ENCODE measurements at regions not wholly inside any gene's neighbourhood (a gene's known extent, or its start where the extent isn't known, plus 50 kb on each side); places are given as distances from the start of the nearest gene placed in this dataset.
A peak's percentile ranks its signal among the peaks of the same experiment; 100 is the strongest.

DNA sequence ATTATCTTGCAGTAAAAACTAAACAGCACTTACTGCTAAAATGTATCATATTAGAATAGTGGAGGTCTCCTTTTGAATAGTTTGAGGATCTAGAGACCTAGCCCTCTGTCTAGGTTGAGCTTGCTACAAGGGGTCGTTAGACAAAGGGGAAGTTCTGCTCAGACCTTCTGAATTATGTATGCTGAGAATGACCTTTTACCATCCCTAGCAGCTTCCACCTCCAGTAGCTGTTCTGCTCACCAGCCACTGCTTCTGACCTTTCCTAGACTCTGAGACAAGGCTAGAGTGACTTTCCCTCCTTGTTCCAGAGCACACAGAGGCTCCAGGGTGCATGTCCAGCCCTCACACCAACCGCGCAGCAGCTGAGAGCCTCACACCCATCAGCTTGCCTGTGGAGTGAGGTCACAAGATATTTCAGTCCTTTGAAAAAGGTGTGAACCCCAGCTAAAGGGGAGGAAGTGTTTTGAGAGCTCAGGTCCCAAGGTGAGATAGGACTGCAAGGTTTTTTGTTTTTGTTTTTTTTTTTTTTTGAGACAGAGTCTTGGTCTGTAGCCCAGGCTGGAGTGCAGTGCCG is 289.3 kb upstream of the TNP1 start:
- DNase-seq: no peak

DNA sequence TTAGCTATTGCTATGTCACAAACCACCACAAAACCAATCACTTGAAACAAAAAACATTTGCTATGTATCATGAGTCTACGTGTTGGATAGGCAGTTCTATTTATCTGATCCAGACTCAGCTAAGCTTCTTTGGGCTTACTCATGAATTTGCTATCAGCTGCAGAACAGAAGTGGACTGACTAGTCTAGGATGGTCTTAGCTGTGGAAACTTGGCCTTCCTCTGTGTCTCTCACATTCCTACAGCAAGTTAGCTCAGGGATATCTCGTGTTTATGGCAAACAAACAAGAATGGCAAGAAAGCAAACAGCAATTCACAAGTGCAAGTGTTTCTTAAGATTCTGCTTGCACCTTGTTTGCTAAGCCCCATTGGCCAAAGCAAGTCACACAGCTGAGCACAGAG is 288.0 kb upstream of the TNP1 start:
- no peak for DNase-seq

DNA sequence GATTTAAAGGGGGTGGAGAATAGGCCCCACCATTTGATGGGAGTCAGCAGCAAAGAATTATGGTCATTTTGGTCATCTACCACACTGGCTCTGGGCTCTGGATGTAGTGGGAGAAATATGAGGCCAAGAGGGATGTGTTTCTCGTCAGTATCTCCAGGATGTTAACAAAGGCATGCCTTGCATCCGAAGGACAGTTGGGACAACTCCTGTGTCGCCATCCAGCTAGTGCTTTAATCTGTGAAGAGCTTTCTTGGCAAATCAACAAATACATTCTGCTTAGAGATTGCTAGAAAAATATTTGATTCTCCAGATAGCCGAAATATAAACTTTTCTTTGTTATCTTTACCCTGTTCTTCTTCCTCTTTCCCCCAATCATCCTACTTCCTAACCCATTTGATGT is 287.1 kb upstream of the TNP1 start:
- DNase-seq: no peak

DNA sequence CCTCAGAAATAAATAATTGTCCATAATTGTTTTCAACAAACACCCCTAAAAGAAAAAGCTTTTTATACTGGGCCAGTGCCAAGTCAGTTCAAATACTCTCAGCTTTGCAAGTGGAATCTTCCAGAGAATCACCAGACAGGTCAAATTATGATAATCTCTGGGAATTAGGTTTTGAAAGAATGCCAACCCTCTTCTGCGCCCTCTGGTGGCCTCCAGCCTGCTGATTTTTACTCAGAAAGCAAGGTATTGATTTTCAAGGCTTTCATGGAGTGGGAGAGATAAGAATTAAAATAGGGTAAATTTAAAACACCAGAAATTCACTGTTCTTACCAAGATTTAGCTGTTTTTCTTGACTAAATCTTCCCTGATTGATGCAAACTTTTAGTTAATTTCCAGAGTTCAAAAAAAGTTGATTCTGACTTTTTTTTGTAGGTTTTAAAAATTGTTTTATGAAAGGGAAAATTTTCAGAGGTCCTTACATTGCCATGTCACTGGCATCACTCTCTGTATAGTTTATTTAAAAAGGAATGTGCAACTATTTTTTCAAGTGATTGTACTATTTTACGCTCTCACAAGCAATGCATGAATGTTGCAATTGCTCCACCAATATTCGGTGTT is 282.9 kb upstream of the TNP1 start:
- DNase-seq: no peak

DNA sequence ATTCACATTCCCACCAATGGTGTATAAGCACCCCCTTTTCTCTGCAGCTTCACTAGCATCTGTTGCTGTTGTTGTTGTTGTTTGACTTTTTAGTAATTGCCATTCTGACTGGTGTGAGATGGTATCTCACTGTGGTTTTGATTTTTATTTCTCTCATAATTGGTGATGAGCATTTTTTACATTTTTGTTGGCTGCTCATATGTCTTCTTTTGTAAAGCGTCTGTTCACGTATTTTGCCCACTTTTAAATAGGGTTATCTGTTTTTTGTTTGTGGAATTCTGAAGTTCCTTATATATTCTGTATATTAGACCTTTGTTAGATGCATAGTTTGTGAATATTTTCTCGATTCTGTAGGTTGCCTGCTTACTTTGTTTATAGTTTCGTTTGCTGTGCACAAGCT is 278.4 kb upstream of the TNP1 start:
- no peak for DNase-seq

DNA sequence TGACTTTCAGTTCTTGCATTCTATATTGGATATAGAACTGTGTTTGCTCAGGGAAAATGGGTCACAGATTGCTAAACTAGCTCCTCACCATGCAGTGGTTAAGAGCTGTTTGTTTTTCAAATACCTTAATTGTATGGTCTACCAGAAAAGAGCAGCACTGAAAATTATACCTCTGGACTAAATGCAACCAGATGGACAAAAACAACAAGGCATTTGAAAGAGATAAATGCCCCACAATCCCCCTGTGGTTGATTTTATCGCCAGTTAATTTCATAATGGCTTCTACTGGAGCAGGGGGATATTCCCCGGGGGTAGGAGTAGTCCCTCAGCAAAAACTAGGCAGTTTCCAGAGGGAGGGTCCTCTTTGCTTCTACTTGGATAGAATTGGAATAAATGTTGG is 267.9 kb upstream of the TNP1 start:
- DNase-seq: peak; percentile 54

DNA sequence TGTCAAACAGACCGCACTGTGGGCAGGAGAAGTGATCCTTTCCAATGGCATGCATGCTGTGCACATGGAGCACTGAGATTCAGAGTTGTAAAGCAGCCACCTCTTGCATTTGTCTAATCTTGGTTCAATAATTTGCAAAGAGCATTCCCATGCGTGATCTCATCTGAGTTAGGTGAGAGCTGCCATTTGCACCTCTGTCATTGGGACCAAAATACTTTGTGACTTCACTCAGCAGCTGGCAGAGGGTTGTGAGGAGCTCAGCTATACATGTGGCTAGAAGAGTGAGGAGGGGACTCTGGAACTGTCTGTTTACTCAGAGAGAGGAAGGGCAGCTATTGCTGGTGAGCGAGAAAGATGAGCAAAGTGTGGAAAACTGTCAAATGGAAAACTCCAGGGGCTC is 265.1 kb upstream of the TNP1 start:
- no peak for DNase-seq

DNA sequence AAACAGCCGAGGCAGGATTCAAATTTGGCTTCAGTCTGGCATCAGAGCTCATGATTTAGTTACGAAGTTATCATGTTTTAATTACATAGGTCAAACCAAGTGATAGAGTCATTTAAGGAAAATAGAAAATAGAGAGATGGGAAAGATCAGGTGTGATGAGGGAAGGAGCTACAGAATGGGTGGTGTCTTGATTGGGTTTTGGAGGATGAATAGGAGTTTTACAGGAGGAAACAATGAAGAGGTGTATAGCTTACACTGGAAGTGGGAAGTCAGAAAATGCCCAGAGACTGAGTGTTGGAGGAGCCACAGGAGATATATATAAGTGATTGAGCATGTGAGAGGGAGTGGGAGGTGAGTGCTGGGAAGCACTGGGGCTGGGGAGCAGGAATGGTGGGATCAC is 264.2 kb upstream of the TNP1 start:
- no peak for DNase-seq

DNA sequence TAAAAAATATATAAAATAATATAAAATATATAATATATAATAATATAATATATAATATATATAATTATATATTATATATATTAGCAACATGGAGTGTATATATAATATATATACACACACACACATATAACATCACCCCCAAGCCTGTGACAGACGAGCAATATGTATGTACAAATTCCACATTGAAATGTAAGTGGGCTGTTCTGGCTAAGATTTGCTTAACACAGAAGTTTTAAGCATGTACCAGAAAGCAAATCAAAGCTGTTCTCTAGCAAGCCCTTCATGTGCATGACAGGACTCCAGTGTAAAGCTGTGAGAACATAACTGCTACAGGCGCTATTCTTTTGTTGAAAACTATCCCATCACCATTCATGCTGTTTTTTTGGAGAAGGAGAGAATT is 261.7 kb upstream of the TNP1 start:
- DNase-seq: no peak

DNA sequence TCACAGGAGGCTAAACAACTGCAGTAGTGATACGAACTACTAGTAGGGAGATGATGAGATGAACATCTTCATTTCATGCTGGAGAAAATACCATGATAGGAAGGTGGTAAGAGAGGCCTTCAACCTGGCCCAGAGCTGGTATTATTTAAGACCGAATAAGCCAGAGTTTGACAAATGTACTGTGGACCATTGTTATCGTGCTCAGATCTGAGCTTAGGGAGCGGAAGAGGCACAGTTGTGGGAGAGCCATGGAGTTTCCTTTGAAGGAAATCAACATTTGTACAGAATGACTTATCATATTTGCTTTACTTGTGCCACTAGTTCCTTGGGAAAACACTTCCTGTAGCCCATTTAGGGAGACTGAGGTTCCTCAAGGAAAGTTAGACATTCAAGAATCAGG is 260.6 kb upstream of the TNP1 start:
- DNase-seq: no peak

DNA sequence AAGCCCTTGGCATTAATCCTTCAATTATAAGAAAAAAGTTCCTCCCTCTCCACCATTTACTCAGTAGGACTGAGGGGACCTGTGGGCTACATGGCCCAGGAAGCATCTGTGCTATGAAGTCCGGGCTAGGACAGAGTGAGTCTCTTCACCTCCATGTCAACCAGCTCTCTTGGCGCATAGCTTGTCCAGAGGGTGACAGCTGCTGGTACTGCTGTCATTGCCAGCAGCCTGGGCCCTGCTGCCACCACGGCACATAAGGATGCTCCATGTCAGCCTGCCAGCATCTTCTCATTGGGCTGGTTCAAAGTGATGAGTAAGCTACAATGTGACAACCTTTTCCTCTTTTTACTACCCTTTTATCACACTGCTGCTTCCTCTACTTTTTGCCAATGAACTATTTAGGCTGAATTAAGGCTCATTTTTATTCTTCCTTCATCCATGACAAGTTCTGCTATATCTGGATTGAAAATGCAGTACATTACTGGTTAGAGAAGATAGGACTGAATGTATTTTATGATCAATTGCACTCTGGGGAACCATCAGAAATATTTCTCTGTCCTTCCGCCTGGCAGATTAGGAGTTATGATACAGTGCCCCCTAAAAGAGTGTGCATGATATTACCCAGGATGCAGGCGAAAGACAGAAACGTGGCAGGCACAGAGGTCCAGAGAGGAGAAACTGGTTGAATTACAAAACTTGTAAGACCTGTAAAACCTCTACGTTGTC is 258.9 kb upstream of the TNP1 start:
- no peak for DNase-seq

DNA sequence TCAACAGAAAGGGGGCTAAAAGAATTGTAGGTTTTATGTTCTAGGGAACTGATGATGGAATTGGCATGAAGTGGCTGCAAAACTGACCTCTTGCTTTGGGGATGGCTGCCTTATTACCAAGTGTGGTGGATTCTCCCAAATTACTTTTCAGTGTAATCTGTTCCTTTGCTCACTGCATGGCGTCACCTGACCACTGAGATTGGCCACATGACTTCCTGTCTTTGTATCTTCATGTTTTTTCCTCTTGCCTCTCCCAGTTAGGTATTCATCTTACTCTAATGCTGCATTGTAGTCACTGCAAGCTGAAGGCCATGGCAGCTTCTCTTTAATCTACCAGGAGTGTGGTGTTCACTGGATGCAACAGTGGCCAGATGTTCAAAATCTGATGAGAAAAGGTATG is 257.7 kb upstream of the TNP1 start:
- DNase-seq: no peak

DNA sequence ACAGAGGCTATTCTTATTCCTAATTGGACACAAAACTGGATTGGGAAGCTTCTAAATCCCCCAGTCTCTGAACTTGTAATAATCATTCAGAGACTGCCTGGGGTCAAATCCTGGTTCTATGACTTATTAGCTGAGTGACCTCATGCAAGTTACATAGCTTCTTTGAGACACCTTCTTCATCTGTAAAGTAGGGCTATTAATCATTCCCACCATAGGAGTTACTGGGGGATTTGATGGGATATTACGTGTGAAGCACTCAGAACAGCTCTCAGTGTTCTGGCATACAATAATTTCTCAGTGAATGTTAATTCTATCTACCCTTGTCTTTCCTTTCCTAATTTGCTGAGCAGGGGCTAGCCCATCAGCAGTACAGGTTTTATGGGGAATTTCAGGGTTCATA is 256.7 kb upstream of the TNP1 start:
- no peak for DNase-seq

DNA sequence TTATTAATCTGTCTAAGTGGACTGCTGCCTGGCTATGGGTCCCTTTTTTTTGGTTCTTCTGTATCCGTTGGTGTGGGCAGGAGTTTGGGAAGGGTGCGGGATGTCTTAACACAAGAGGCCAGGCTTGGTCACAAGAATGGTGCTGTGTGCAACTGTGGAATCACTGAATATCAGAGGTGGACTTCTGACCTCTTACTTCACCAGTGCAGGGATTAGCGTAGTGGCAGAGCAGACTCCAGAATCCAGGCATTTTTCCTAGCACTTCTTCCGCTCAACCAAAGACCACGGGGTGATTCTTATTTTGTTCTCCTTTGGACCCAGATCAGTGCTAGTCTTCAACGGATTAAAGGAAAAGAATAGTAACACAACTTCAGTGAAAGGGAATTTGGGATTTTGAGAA is 254.3 kb upstream of the TNP1 start:
- no peak for DNase-seq

DNA sequence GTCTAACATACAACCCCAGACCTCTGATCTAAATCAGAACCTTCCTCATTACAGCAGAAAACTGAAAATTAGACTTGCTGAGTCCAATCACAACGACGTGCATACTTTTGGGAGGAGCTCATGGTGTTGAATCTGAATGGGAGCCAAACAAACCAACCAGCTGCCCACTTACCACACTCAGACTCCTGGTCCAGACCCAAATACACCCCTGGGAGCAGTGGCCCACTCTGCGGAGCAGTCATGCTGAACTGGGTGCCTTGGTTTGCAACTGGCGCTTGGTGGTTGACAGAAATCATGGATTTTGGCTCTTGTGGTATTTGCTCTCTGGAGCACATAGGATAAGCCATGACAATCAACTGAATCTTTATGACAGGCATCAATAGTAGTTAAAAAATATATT is 253.6 kb upstream of the TNP1 start:
- no peak for DNase-seq

DNA sequence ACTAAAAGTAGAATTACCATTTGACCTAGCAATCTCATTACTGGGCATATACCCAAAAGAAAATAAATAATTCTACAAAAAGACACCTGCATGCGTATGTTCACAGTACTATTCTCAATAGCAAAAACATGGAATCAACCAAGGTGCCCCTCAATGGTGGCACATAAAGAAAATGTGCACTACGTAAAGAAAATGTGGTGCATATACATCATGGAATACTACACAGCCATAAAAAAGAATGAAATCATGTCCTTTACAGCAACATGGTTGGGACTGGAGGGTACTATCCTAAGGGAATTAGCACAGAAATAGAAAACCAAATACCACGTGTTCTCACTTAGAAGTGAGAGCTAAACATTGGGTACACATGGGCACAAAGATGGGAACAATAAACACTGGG is 250.7 kb upstream of the TNP1 start:
- DNase-seq: no peak

DNA sequence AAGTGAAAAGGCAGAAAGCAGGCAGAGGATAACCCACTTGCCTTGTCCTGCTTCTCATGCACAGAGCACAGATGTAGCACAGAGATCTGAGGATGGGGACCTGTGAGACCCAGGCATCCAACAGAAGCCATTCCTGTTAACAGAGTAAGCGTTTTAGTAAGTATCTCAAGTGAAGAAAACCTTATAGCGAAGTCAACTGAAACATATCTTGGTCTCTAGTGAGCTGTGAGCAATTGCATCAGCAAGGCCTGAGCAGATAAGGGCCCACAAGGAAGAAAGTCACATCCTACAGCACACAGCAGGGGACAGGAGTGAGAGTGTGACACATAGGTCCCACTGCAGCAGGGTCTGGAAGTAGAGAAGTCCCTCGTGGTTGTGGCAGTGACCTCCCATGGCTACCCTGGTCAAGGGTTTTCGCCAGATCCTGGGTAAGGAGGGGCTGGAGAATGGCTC is 248.7 kb upstream of the TNP1 start:
- DNase-seq: no peak

DNA sequence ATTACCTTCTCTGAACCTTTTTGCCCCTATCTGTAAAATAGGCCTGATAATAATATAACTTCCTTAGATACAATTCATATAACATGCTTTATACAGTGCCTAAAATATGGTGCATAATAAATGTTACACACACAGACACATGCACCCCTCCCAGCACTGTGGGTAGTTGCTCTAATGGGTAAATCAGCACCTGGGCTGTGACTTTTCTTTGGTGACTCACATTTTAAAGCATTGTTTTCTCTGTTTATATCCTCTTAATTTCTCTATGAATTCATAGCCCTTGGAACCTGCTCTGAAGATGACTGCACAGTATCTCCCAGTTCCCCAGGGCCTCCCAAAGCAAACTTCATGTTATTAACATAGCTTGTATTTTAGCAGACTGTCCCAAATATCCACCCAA is 248.2 kb upstream of the TNP1 start:
- DNase-seq: no peak

DNA sequence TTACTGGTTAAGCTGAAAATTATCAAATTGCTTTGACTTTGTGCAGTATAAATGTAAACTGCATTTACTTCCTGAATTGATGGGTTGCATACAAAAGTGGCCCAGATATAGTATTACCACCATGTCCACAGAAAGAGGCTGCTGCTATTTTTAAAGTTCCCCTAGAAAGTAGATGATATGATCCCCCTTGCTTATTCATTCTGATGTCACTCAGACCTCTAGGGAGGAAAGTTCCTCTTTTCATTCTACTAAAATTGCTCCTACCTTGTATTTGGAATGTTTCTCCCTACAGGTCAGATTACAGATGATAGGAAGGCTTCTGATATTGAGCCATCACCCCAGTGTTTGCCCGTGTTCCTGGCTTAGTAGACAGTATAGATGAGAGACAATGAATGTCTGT is 247.6 kb upstream of the TNP1 start:
- DNase-seq: no peak

DNA sequence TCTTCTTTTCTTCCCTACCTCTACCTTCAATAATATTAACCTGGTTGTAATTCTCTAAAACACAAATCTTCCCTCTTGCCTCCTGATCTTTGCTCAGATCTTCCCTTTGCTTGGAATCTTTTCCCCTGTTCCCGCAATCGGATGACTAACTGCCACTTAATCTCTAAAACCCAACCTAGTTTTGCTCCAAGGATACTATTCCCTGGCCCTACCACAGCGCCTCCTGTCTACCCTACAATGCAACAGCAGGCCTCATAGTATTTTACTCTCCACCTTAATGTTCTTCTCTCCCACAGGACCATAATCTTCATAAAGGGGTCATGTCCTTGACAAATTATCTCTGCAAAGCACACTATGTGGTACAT is 246.8 kb upstream of the TNP1 start:
- peak; percentile 78 for DNase-seq

DNA sequence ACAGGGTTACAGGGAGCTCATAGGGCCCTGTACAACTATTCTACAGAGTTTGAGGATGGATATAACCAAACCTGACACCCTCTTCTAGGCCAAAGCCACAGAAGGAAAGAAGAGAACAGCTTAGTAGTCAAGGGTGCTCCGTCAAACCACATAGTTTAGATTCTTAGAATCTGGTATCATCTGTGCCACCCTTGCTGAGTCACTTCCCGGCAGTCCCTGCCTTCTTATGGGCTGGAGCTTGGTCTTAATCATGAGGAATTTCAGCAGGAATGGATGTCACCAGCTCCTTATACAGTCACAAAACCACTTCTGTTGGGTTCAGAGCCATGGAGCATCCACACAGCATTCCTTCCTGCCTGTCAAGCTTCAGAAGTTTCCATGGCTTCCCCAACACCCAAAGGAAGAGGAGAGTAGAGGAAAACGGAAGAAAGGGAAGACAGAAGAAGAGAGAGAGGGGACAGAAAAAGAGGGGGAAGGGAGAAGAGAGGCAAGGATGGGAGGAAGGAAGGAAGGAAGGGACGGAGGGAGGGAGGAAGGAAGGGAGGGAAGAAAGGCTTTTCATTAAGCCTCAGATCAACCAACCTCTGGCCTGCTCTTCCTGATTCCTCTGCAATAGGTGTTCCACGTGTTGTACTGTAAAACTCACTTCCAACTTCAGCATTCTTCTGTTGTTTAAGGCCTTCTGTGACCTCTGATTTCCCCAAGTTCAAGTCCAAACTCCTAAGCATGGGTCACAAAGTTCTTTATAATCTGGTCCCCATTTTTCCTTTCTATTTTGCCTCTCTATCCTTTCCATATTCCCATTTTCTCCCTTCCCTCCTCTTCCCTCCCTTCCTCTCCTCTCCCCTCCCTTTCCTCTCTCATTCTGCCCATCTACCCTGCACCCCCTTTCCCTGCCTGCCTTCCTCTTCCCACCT is 246.1 kb upstream of the TNP1 start:
- DNase-seq: peak; percentile 99

DNA sequence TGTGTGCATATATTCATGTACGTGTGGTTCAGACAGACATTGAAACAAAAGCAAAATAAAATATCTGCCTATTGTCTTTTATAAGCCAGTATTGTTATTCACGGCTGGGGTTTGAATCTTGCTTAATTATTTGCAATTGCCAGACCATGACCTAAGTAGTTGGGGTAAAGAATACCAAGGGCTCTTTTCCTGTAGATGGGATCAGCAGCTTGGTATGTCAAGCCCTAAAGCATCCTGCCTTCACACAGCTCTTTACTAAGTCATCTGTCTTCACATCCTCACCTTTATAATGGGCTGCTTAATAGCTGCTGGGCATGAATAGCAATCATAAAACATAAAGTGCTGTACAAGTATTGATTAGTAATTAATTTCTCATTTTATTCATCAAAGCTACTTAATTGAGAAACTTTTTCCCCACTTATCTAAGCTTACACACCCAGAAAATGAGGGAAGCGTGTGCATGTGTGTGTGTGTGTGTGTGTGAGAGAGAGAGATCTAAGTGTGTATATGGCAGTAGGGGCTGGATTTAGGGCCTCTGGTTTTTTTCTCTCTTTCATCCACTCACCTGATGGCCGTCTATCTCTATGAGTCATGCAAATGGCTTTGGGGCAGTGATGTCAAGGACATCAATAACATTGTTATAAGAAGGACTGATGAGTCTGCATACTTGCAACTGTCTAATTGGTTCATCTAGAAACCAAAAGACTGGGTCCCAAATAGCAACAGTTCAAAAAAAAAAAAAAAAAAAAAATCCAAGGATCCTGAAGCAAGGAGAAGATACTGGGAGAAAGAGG is 244.1 kb upstream of the TNP1 start:
- DNase-seq: peak; percentile 83

DNA sequence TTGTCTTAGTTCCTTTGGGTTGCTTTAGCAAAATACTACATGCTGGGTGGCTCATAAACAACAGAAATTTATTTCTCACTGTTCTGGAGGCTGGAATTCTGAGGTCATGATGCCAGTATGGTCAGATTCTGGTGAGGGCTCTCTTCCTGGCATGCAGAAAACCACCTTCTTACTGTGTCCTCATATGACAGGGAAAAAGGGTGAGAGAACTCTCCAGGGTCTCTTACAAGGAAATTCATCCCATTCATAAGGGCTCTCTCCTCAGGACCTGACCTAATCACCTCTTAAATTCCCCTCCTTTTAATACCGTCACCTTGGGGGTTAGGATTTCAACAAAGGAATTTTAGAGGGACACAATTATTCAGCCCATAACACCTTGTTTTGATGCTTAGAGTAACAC is 243.1 kb upstream of the TNP1 start:
- DNase-seq: no peak

Measured in fibroblast of skin of right quadriceps (primary cell).